GM12874 (cell line): ENCODE measurements at regions not wholly inside any gene's neighbourhood (a gene's known extent, or its start where the extent isn't known, plus 50 kb on each side); places are given as distances from the start of the nearest gene placed in this dataset.
A peak's percentile ranks its signal among the peaks of the same experiment; 100 is the strongest.

ENCODE experiments used
- TF ChIP-seq, protein P1 (sequence below): IDR thresholded peaks from 2 replicates; pipeline ENCODE4 v1.5.1; 2011; ENCODE audit warnings: low read depth, mild to moderate bottlenecking, control low read depth, low read length, moderate library complexity; ENCODE audit not compliant: insufficient read depth

DNA sequence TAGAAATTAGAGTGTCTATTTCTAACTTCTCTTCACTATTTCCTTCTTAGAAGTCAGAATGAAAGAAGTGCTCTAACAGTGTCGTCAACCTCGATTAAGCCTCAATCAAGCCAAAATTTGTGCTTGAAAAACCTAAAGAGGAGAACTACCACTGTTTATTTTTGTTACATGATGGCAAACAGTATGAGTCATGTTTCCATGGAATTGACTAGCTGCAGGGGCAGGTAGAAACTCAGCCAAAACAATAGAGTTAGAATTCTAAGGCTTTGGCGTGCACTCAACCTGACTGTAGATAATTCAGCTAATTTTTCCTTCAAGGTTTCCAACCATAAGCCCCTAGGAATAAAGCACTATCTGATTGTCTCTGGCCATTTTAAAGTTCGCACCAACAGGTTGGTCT is 415.9 kb downstream of the ETS1 start:
- TF ChIP-seq, protein P1, sequence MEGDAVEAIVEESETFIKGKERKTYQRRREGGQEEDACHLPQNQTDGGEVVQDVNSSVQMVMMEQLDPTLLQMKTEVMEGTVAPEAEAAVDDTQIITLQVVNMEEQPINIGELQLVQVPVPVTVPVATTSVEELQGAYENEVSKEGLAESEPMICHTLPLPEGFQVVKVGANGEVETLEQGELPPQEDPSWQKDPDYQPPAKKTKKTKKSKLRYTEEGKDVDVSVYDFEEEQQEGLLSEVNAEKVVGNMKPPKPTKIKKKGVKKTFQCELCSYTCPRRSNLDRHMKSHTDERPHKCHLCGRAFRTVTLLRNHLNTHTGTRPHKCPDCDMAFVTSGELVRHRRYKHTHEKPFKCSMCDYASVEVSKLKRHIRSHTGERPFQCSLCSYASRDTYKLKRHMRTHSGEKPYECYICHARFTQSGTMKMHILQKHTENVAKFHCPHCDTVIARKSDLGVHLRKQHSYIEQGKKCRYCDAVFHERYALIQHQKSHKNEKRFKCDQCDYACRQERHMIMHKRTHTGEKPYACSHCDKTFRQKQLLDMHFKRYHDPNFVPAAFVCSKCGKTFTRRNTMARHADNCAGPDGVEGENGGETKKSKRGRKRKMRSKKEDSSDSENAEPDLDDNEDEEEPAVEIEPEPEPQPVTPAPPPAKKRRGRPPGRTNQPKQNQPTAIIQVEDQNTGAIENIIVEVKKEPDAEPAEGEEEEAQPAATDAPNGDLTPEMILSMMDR, result no peak

DNA sequence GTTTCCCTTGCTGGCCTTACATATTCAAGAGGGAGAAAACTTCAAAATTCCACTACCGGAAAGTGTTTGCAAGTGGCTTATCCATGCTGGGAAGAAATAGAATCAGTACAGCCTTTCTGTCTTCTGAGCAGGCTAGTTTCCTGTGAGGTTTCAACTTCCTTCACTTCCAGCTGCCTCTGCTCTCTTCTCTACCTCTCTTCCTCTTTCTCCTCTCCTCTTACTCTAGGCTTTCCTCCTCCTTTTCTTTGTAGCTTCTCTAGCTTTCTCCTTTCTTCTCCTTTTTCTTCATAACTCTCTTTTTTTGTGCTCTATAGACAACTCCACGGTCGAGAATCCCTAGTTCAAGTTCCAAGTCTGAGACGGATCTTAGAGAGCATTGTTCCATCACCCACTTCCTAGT is 421.8 kb downstream of the ETS1 start:
- TF ChIP-seq, protein P1, result no peak

GRCh38 chr11:128164080-128164741 is 423.1 kb downstream of the ETS1 start:
- TF ChIP-seq, protein P1, result no peak

GRCh38 chr11:128161994-128162393 is 425.4 kb downstream of the ETS1 start:
- TF ChIP-seq, protein P1, result no peak

DNA sequence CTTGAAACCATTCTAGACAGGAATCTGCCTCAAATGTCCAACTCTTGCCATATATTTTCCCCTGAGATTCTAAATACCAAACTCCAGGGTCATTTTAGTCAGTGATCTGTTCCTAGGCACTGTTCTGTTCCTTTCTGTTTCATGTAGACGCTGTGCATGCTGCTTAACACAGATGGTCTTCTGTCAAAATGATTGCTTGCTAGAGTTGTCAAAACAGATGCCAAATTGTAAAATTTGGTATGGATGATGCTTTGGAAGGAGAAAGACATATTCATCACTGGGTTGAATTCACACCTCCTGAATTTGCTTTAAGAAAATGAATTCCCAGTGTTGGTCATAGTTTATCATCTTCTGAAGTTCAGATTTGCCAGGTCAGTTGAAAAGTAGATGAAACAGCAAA is 425.9 kb downstream of the ETS1 start:
- TF ChIP-seq, protein P1, result no peak

DNA sequence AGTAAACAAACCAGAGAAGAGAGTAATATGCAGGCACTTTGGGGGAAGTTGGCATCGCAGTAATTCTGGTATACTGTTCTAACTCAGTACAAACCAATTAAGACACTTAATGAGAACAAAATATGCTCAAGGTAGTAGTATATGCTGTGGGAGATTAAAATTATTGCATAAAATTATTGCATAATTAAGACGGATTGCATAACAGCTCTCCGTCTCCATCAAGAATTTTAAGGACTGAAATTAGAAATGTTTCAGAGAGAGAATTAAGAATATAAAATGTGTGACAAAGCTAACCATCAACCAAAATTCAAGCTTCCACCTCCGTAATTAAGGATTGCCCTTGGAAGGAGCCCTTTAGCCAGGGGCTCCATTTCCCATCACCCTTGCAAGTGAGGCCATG is 428.5 kb downstream of the ETS1 start:
- TF ChIP-seq, protein P1, result no peak

GRCh38 chr11:128157423-128158298 is 429.7 kb downstream of the ETS1 start:
- TF ChIP-seq, protein P1, result peak; percentile 74
